GM18508 (cell line): ENCODE measurements at regions not wholly inside any gene's neighbourhood (a gene's known extent, or its start where the extent isn't known, plus 50 kb on each side); places are given as distances from the start of the nearest gene placed in this dataset.

Experiments used
- ATAC-seq: cut with Tn5 transposase; IDR thresholded peaks from one replicate; pipeline ENCODE4 v1.9.1; 2021; ENCODE audit warnings: moderate number of reproducible peaks; ENCODE audit not compliant: insufficient read depth, unreplicated experiment

- ATAC-seq = no peak
Observed at GRCh38 chr3:115571413-115571812, 51.9 kb upstream of the GAP43 start.
